ENCODE measurements at regions not wholly inside any gene's neighbourhood (a gene's known extent, or its start where the extent isn't known, plus 50 kb on each side); places are given as distances from the start of the nearest gene placed in this dataset.

GRCh38 chr5:144864118-144864517 lies 693.4 kb downstream of the KCTD16 start (continued):
- TF ChIP-seq CHD7 (IDR thresholded peaks at IDR 0.05; ENCODE audit: low read depth, low read length) = no peak
- TF ChIP-seq HNRNPLL (IDR thresholded peaks at IDR 0.05; ENCODE audit: low read depth, low read length, poor library complexity, severe bottlenecking) = no peak
- no peak for TF ChIP-seq MBD1 (CRISPR knock-in tag; IDR thresholded peaks at IDR 0.05)
- no peak for TF ChIP-seq ZNF589 (CRISPR knock-in tag; IDR thresholded peaks at IDR 0.05; ENCODE audit: low read depth)

All from K562 (cell line).